Tibial nerve (tissue), 4 donors: ENCODE measurements at regions not wholly inside any gene's neighbourhood (a gene's known extent, or its start where the extent isn't known, plus 50 kb on each side); places are given as distances from the start of the nearest gene placed in this dataset.

Experiments
- DNase-seq, 2 donors: peaks; one replicate each; pipeline ENCODE4 v3.0.0-alpha.2; 2019; ENCODE audit warnings: low spot score in 2 of 2
- H3K27ac ChIP-seq, 4 donors: fragments of 200-600 bp; sonication (generic) in 3 of 4; one replicate each; pipeline ENCODE4 v1.5.1; 2017 to 2019; ENCODE audit warnings: mild to moderate bottlenecking in 1 of 4
- H3K27me3 ChIP-seq, 2 donors: fragments of 200-600 bp; sonication (generic) in 1 of 2; one replicate each; pipeline versions ENCODE4 v1.5.1 to v1.6.0; 2017 to 2019
- H3K36me3 ChIP-seq, 3 donors: fragments of 200-600 bp; sonication (generic); one replicate each; pipeline ENCODE4 v1.5.1; 2018 to 2019
- H3K4me1 ChIP-seq, 4 donors: fragments of 200-600 bp; sonication (generic) in 3 of 4; one replicate each; pipeline ENCODE4 v1.5.1; 2017 to 2019
- H3K4me3 ChIP-seq, 4 donors: fragments of 200-600 bp; sonication (generic) in 3 of 4; one replicate each; pipeline ENCODE4 v1.5.1; 2017 to 2019; ENCODE audit warnings: mild to moderate bottlenecking in 1 of 4, moderate library complexity in 1 of 4
- H3K9me3 ChIP-seq, 4 donors: fragments of 200-600 bp; sonication (generic) in 3 of 4; one replicate each; pipeline ENCODE4 v1.5.1; 2017 to 2019
- CTCF ChIP-seq, 5 experiments: fragments of 200-600 bp in 3 of 5; fragments of 450-650 bp in 2 of 5; sonication (generic) in 3 of 5; IDR thresholded peaks; one replicate each; pipeline ENCODE4 v1.5.1; 2016 to 2019; ENCODE audit warnings: antibody characterized with exemption in 5 of 5, mild to moderate bottlenecking in 3 of 5, moderate library complexity in 2 of 5
- EP300 ChIP-seq, 2 donors: sonication (generic); formaldehyde crosslinking; IDR thresholded peaks; one replicate each; pipeline ENCODE4 v1.6.1; 2017; ENCODE audit warnings: antibody characterized with exemption in 2 of 2, mild to moderate bottlenecking in 1 of 2
- POLR2A ChIP-seq, 2 donors: fragments of 450-650 bp; IDR thresholded peaks; one replicate each; pipeline ENCODE4 v1.6.1; 2017; ENCODE audit warnings: antibody characterized with exemption in 2 of 2, mild to moderate bottlenecking in 2 of 2, moderate library complexity in 2 of 2
- WGBS, 2 donors: methylation state at CpG; one replicate each; pipeline ENCODE4 v1.1.5; 2018; 5-methylcytosine and 5-hydroxymethylcytosine counted together

- 78% methylated on average over 15 of the region's 15 CpGs for WGBS, 2 donors
- Histone ChIP-seq H3K27ac (no peak overlapping the region), H3K27me3 (no peaks in the 10 kb centered on the region), H3K4me1 (no peaks in the 10 kb centered on the region), H3K4me3 (no peak overlapping the region), H3K36me3 (no peaks in the 10 kb centered on the region), H3K9me3 (no peaks in the 10 kb centered on the region)
- no peak for TF ChIP-seq POLR2A (IDR thresholded peaks at IDR 0.05)
- no peak for TF ChIP-seq EP300 (IDR thresholded peaks at IDR 0.05)
- no peak for TF ChIP-seq CTCF (IDR thresholded peaks at IDR 0.05)
- DNase-seq: no peak
Measured at GRCh38 chr7:50212666-50213621, 91.6 kb upstream of the IKZF1 start.

GRCh38 chr7:50212016-50212325 is 92.5 kb upstream of the IKZF1 start:
- 74 to 76% methylated on average over 10 of the region's 10 CpGs for WGBS, 2 donors
- no peaks in the 10 kb centered on the region for H3K27me3 ChIP-seq
- DNase-seq: no peak
- H3K4me3 ChIP-seq: no peak overlapping the region
- no peaks in the 10 kb centered on the region for H3K4me1 ChIP-seq
- H3K9me3 ChIP-seq: no peaks in the 10 kb centered on the region
- H3K36me3 ChIP-seq: no peaks in the 10 kb centered on the region
- H3K27ac ChIP-seq: no peak overlapping the region
- TF ChIP-seq EP300 (IDR thresholded peaks at IDR 0.05) (no peak), POLR2A (IDR thresholded peaks at IDR 0.05) (no peak), CTCF (IDR thresholded peaks at IDR 0.05) (no peak)

GRCh38 chr7:50211130-50212015 is 93.1 kb upstream of the IKZF1 start:
- no peak for TF ChIP-seq POLR2A (IDR thresholded peaks at IDR 0.05)
- TF ChIP-seq CTCF (IDR thresholded peaks at IDR 0.05): no peak
- TF ChIP-seq EP300 (IDR thresholded peaks at IDR 0.05): no peak
- Histone ChIP-seq H3K36me3 (no peaks in the 10 kb centered on the region), H3K27ac (no peak overlapping the region), H3K4me1 (no peaks in the 10 kb centered on the region), H3K9me3 (no peaks in the 10 kb centered on the region), H3K4me3 (no peak overlapping the region), H3K27me3 (no peaks in the 10 kb centered on the region)
- no peak for DNase-seq
- 89 to 92% methylated on average over 8 to 9 of the region's 9 CpGs for WGBS, 2 donors

- 81 to 96% methylated on average over 6 of the region's 6 CpGs for WGBS, 2 donors
- H3K4me1 ChIP-seq: no peaks in the 10 kb centered on the region
- no peaks in the 10 kb centered on the region for H3K27me3 ChIP-seq
- H3K27ac ChIP-seq: no peak overlapping the region
- H3K9me3 ChIP-seq: no peaks in the 10 kb centered on the region
- no peak overlapping the region for H3K4me3 ChIP-seq
- DNase-seq: no peak
- TF ChIP-seq POLR2A (IDR thresholded peaks at IDR 0.05) (no peak), CTCF (IDR thresholded peaks at IDR 0.05) (no peak), EP300 (IDR thresholded peaks at IDR 0.05) (no peak)
- H3K36me3 ChIP-seq: no peaks in the 10 kb centered on the region
Measured at GRCh38 chr7:50210706-50211115, 93.8 kb upstream of the IKZF1 start.
